ENCODE measurements at regions not wholly inside any gene's neighbourhood (a gene's known extent, or its start where the extent isn't known, plus 50 kb on each side); places are given as distances from the start of the nearest gene placed in this dataset.

- TF ChIP-seq CTCF (optimal IDR thresholded peaks at IDR 0.05 in 1 of 3, IDR thresholded peaks at IDR 0.05 in 1 of 3, conservative IDR thresholded peaks at IDR 0.05 in 1 of 3; ENCODE audit: extremely low read depth in 1 of 3, insufficient read depth in 2 of 3, low read length in 3 of 3) (no peak), EZH2 (IDR thresholded peaks at IDR 0.05; ENCODE audit: low read length) (no peak)
Measured at GRCh38 chr13:99074693-99075092, 96.8 kb upstream of the DOCK9 start.
